Thyroid gland (tissue), 4 donors: ENCODE measurements at regions not wholly inside any gene's neighbourhood (a gene's known extent, or its start where the extent isn't known, plus 50 kb on each side); places are given as distances from the start of the nearest gene placed in this dataset.

Source experiments
- POLR2A ChIP-seq, 2 donors: fragments of 450-650 bp; IDR thresholded peaks; one replicate each; pipeline ENCODE4 v1.6.1; 2017; ENCODE audit warnings: antibody characterized with exemption in 2 of 2, mild to moderate bottlenecking in 2 of 2, moderate library complexity in 1 of 2
- TF ChIP-seq, protein P1 (sequence below), 6 experiments: fragments of 200-600 bp in 3 of 6; fragments of 450-650 bp in 3 of 6; sonication (generic) in 3 of 6; IDR thresholded peaks; one replicate each; pipeline ENCODE4 v1.5.1; 2016 to 2019; ENCODE audit warnings: antibody characterized with exemption in 6 of 6, mild to moderate bottlenecking in 2 of 6, inconsistent platforms in 1 of 6, moderate library complexity in 1 of 6

DNA sequence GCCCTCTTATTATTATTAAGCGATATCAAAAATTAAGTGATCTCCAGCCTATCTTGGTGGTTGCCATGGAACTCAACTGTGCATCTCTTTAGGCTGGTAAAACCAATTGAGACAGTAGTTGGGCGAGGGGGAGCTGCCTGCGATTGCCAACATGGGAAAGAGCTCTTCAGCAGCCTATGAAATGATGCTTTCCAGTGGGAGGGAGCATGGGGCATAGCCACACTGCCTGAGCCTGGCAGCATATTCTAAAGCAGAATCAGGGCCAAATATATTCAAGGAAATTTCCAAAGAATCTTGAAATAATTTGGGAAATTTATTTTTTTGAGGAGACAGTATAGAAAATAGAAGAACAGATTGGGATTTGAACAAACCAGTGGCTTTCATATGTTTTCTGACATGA lies 126.9 kb upstream of the DNAH14 start:
- TF ChIP-seq, protein P1, sequence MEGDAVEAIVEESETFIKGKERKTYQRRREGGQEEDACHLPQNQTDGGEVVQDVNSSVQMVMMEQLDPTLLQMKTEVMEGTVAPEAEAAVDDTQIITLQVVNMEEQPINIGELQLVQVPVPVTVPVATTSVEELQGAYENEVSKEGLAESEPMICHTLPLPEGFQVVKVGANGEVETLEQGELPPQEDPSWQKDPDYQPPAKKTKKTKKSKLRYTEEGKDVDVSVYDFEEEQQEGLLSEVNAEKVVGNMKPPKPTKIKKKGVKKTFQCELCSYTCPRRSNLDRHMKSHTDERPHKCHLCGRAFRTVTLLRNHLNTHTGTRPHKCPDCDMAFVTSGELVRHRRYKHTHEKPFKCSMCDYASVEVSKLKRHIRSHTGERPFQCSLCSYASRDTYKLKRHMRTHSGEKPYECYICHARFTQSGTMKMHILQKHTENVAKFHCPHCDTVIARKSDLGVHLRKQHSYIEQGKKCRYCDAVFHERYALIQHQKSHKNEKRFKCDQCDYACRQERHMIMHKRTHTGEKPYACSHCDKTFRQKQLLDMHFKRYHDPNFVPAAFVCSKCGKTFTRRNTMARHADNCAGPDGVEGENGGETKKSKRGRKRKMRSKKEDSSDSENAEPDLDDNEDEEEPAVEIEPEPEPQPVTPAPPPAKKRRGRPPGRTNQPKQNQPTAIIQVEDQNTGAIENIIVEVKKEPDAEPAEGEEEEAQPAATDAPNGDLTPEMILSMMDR (IDR thresholded peaks at IDR 0.05) = no peak
- no peak for TF ChIP-seq POLR2A (IDR thresholded peaks at IDR 0.05)
